Colonic mucosa (tissue), 4 donors: ENCODE measurements at regions not wholly inside any gene's neighbourhood (a gene's known extent, or its start where the extent isn't known, plus 50 kb on each side); places are given as distances from the start of the nearest gene placed in this dataset.

Experiments
- DNase-seq: peaks from one replicate; pipeline ENCODE4 v3.0.0-alpha.2; 2020
- H3K27ac ChIP-seq: fragments of 200-600 bp; one replicate; pipeline ENCODE4 v1.8.0; 2021
- H3K27me3 ChIP-seq: fragments of 200-600 bp; one replicate; pipeline ENCODE4 v1.8.0; 2021
- H3K36me3 ChIP-seq: fragments of 200-600 bp; one replicate; pipeline ENCODE4 v1.8.0; 2021
- H3K4me1 ChIP-seq: fragments of 200-600 bp; one replicate; pipeline ENCODE4 v1.8.0; 2021; ENCODE audit warnings: mild to moderate bottlenecking
- H3K4me3 ChIP-seq: fragments of 200-600 bp; one replicate; pipeline ENCODE4 v1.8.0; 2021
- H3K9ac ChIP-seq, 2 donors: one replicate each; pipeline ENCODE4 v1.7.0; 2013; ENCODE audit warnings: control low read depth in 2 of 2, low read depth in 2 of 2, low read length in 2 of 2
- H3K9me3 ChIP-seq: fragments of 200-600 bp; one replicate; pipeline ENCODE4 v1.8.0; 2021
- intact Hi-C: fragments of 100-400 bp; cut with DNase I; formaldehyde crosslinking; loops from one replicate; pipeline ENCODE4 v1.14.1; 2022
- TF ChIP-seq, protein P1 (sequence below): fragments of 200-600 bp; IDR thresholded peaks from one replicate; pipeline ENCODE4 v1.8.0; 2022; ENCODE audit warnings: antibody characterized with exemption, mild to moderate bottlenecking
- donor health status: healthy.
- donor health status: DM: no; HTN: no; CAD: no.
- donor health status: DM: no; HTN: no; CAD: no.

- H3K9me3 ChIP-seq = no peaks in the 10 kb centered on the region
- H3K9ac ChIP-seq = no peak overlapping the region
- H3K4me1 ChIP-seq = no peaks in the 10 kb centered on the region
- H3K36me3 ChIP-seq = no peaks in the 10 kb centered on the region
- no peak for DNase-seq
- intact Hi-C loops = no loop called here
- H3K27ac ChIP-seq = no peak overlapping the region
- H3K27me3 ChIP-seq = no peaks in the 10 kb centered on the region
- no peak overlapping the region for H3K4me3 ChIP-seq
- TF ChIP-seq, protein P1, sequence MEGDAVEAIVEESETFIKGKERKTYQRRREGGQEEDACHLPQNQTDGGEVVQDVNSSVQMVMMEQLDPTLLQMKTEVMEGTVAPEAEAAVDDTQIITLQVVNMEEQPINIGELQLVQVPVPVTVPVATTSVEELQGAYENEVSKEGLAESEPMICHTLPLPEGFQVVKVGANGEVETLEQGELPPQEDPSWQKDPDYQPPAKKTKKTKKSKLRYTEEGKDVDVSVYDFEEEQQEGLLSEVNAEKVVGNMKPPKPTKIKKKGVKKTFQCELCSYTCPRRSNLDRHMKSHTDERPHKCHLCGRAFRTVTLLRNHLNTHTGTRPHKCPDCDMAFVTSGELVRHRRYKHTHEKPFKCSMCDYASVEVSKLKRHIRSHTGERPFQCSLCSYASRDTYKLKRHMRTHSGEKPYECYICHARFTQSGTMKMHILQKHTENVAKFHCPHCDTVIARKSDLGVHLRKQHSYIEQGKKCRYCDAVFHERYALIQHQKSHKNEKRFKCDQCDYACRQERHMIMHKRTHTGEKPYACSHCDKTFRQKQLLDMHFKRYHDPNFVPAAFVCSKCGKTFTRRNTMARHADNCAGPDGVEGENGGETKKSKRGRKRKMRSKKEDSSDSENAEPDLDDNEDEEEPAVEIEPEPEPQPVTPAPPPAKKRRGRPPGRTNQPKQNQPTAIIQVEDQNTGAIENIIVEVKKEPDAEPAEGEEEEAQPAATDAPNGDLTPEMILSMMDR = no peak
Observed at GRCh38 chr6:1086446-1087153, 225.3 kb upstream of the FOXQ1 start.

DNA sequence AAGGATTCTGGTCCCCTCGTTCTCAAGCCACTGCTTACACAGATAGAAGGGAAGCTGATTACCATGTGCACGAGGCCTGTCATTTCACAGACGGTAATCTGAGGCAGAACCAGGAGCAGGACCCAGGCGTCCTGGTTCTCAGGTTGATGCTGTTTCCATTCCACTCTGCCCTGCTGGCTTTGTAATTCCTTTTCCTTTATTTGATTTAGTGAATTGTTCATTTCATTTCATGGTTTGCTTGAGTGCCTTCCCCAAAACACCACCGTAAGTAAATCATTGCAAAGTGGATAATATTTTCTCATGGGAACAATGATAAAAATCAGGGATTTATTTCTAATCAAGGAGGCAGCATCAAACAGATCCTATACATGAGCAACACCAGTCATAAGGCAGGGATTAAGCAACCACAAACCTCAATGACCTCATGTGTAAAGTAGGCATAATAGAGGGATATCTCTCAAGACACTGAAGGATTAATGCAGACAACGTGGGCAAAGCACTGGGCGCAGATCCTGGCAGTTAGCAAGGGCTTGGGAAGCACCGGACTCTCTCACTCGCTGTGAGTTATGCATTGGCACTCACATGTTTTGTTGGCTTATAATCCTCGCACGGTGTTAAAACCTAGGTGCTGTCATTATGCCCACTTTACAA, 229.5 kb upstream of the FOXQ1 start:
- Histone ChIP-seq H3K4me3 (no peak overlapping the region), H3K36me3 (no peaks in the 10 kb centered on the region), H3K27ac (no peak overlapping the region), H3K4me1 (no peaks in the 10 kb centered on the region), H3K9me3 (no peaks in the 10 kb centered on the region), H3K9ac (no peak overlapping the region), H3K27me3 (no peaks in the 10 kb centered on the region)
- TF ChIP-seq, protein P1 = no peak
- DNase-seq = no peak
- intact Hi-C loops = no loop called here

DNA sequence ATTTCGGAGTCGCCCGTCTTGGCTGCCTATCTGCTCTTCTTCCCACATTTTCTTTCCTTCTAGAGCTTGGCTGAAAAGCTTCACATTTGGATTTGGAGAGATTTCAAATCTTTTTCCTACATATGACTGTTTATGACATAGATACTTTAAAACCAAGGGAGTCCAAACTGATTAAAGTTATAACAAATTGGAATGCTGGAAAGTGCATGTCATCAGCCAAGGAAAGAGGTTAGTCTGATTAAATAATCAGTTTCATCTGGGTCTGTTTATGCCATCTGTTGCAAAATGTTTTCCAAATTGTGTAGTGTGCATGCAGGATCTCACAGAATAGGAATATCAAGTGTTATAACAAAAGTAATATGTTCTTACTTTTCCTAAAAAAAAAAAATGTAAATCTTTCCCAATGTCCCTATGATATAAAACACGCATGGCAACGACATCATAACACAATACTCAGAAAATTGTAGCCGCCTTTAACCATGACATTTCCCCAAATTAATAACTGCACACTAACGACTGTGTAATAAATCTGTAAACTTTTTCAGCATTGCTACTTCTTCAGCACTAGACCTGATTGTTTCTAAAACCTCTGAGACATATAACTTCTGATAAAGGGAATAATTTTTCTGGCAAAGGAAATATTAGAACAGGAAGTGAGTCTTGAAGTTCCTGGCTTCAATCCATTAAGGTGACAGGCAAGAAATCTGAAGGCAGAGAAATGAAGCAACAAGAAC, 230.2 kb upstream of the FOXQ1 start:
- TF ChIP-seq, protein P1 = no peak
- H3K36me3 ChIP-seq = no peaks in the 10 kb centered on the region
- no peak overlapping the region for H3K27ac ChIP-seq
- H3K9me3 ChIP-seq = no peaks in the 10 kb centered on the region
- no peaks in the 10 kb centered on the region for H3K4me1 ChIP-seq
- DNase-seq = no peak
- no peak overlapping the region for H3K9ac ChIP-seq
- no peak overlapping the region for H3K4me3 ChIP-seq
- H3K27me3 ChIP-seq = no peaks in the 10 kb centered on the region
- intact Hi-C loops = no loop called here

DNA sequence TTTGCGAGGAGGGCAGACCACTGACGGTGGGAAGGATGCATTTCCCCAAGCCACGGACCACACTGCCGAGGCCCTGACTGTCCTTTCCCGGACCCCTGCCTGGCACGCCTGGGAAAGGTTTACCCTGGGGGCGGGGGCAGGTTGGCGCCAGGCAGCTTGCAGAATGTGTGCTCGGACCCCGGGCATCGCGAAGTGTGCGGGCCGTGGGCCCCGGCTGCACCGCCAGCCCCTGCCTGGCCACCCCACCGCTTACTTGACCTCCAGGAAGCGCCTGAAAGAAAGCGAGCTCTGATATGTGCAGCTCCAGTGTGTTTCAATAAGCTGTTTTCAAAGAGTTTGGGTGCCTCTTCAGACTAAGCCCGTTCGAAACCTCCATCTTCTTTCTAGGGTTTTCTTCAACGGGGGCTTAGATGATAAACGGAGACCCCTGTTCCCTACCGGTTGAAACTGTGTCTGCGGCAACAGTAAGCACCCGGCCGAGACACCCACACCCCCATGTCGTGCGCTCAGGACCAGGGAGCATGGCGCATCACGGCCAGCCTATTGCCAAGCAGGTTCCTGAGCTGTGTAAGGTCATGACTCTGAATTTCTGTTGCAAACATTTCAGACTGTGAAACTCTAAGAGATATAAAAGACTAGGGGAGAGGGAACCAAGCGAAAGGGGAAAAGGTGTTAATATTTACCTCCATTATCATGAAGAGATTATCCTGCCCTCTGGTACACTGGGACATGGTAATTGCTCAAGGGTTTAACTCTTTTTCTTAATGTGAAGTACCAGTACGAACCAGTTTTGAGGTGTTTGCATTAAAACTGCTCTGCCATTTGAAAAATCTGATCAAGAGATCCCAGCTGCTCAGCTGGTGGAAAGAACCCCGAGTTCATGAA, 231.2 kb upstream of the FOXQ1 start:
- DNase-seq = no peak

More for the DNA sequence above, 231.2 kb upstream of the FOXQ1 start:
- Histone ChIP-seq H3K4me1 (no peaks in the 10 kb centered on the region), H3K27me3 (no peaks in the 10 kb centered on the region), H3K9me3 (no peaks in the 10 kb centered on the region), H3K27ac (no peak overlapping the region), H3K9ac (no peak overlapping the region), H3K36me3 (no peaks in the 10 kb centered on the region), H3K4me3 (no peak overlapping the region)
- TF ChIP-seq, protein P1 = no peak
- intact Hi-C loops = no loop called here
